ELF-1 (cell line): ENCODE measurements at regions not wholly inside any gene's neighbourhood (a gene's known extent, or its start where the extent isn't known, plus 50 kb on each side); places are given as distances from the start of the nearest gene placed in this dataset.

ENCODE experiments used
- DNase-seq: peaks from one replicate; pipeline ENCODE4 v3.0.0-alpha.2; 2016; ENCODE audit warnings: low read depth, low spot score

DNA sequence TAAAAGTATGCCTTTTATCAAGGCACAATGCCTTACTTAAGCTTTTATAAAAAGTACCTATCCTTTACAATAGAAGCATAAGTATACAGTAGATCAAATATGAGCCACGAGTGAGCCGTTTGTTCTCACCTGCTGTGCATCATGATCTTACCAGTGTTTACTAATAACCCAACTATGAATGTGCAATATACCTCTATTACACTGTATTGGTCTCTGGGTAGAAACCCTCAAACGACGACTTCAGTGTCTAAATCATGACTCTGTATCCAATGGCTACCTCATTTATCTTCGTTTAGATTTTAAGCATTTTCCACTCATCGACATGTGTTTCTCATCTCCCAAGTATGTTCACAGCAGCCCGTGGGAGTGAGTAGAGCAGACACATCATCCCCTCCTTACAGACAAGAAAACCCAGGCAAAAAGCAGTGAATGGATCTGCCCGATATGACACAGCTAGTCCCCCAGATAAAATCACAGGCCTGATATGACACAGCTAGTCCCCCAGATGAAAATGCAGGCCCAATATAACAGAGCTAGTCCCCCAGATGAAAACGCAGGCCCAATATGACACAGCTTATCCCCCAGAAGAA, 279.8 kb downstream of the TNS1 start:
- no peak for DNase-seq

DNA sequence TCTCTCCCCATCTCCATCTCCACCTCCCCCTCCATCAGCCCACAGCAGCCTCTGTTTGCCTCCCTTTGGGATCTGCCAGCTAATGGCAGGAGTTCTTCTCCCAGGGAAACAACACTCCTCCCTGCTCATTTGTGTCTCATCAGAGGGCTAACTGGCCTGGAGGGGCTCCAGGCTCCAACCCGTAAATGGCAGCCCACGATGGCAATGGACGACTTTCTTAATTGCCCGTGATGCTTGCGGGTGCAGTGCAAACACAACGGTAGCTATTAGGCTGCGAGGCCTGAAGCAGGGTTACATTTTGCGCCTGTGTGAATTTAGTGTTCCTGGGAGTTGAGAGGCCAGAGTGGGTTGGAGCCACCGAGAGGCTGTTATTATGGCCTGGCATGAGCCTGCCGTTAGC, 285.1 kb downstream of the TNS1 start:
- no peak for DNase-seq

DNA sequence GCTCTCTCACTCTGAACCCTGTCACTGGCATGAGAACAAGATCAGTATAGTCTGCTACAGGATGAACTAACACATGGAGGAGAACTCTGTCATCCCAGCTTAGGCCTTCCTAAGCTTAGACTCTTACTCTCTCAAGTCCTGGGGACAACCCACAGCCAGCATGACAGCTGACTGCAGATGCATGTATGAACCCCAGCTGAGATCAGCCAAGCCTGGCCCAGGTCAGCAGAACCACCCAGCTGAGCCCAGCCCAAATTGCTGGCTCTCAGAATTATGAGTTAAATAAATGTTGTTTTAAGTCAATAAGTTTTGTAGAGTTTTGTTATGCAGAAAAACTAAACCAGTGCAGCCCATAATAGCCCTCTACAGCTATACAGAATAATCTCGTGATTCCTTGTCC, 287.3 kb downstream of the TNS1 start:
- no peak for DNase-seq

DNA sequence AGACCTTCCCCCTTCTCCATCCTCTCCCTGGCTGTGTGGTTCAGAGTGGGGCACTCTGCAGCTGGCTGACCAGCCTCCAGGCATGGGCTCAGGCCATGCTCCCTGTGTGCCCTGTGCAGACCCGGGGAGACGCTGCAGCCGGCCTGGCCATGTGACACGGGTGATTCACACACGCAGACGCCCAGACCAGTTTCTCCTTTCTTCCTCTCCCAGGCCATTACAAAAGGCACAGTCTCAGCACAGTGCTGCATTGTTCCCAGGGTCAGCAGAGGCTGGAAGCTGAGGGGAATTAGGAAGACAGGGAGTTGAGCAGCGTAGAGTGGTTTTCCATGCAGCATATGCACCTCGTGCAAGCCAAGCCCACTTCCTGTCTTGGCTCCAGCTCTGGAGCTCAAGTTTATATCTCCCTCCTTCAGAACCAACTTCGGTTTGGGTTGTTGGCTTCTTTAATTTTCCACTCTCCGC, 288.5 kb downstream of the TNS1 start:
- peak; percentile 62 for DNase-seq

DNA sequence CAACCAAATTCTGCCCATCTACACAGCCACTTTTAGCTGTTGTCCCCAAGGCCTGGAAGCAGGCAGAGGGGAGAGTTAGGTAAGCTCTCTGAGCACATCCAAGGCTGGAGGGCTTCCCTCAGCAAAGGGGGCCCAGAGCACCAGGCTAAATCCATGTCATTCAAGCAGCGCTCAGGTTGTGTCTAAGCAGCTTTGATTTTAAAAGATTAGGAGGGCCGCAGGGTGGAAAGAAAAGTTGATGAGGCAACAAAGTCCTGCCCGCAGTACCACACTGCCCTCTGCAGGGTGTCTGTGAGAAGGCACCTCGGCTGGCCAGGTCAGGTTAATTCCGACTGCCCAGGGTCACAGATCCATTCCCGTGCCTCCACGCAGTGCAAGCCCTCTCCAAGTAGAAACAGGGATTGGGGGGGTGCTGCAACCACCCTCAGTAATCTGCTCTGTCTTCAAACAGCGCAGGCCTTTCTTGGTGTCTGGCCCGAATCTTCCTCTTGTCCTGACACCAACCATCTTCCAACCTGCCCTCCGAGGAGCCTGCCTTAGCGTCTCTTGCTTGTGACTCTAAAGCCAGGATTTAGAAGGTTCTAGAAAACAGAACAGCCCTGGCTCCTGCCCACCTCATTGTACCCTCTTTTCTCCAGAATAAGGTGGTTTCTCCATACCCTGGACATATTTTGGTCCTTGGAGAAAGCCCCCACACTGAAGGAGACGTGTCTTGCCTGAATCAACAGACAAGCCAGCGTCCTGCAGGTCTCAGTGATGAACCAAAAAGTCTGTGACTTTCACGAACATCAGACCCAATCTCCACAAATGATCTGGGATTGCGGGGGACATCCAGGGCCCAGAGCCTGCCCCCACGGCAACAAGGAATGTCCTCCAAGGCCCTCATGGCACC, 289.2 kb downstream of the TNS1 start:
- peak; percentile 95 for DNase-seq

DNA sequence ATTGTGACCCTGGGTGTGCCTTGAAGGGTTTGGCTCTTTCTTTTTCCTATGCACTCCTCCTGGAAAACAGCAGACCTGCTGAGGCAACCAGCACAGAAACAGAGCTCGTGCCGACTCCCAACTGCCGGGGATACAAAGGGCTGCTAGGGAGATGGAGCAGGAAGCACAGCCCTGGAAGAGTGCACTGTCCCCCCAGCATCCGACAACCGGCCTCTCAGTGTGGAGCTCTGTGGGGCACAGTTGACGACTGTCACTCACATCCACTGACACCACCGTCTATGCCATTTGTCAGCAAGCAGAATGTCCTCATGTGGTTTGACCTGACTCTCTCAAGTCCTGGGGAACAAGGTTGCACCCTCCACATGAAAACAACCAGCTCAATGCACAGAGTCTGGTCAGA, 290.4 kb downstream of the TNS1 start:
- DNase-seq: no peak

DNA sequence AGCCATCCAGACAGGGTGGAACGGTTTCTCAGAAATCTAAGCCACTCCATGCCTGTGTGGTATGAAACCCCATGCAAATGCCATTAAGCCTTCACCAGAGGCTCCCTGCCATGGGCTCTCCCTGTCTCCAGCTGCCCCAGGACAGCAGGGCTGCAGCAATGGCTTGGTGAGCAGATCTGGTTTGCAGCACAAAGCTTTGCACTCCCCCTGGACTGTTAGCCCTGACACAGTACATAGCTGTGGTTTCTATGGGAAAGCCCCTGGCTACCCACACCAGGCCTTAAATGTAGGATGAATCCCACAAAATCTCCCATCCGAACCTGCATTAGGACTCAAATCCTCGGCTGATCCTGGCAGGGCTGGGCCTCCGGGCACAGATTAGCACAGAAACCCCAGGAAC, 291.6 kb downstream of the TNS1 start:
- peak; percentile 28 for DNase-seq

DNA sequence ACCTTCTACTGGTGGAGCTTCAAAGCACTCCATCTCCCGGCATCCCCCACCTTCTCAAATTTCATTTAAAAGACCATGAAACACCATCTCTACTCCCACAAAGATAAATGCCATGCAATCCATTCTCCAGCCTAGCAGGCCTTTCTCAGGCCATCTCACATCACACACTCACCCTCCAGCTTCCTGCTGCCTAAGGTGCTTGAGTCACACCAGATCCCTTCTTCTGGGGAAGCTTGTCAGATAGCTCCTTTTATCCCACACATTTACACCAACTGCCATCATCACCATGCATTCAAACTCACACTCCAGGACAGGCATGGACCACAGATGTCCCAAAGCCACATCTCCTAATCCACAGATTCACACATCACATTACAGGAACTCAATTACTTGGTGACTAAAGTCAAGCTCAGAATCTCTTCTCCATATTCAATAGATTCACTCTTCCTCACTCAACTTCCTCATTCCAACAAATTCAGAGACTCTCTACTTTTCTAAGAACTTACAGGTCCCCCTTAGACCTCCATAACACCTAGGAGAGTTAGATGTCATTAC, 292.5 kb downstream of the TNS1 start:
- peak; percentile 46 for DNase-seq

DNA sequence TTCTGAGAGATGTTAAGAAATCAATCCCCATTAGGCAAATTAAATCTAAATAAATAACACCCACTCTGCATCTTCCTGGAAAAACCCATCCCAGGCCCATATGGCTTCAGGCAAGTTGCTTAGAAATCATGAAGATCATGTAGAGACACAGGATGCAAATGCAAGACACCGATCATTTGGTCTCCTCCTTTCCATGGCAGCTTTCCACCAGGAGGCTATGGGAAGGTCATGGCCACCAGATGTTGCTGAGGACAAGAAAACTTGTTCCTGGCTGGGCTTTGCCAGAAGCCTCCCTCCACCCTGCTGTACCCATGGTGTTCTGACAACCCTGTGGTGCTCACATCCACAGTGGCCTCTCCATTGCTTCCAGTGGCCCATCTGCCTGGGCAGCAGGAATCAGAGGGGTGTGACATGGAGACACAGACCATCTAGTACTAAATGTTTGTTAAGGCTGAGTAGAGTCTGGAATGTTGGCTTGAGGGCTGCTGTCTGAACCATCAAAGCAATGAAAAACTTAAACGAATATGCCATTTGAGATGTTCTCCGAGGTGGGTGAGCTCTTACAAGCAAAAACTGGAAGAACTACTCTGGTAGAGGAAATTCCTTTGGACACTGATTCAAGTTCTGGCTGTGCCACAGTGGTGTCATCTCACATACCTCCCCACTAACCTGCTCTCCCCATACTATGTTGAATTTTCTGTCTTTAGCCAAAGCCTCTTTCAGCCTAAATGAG, 293.2 kb downstream of the TNS1 start:
- DNase-seq: no peak

DNA sequence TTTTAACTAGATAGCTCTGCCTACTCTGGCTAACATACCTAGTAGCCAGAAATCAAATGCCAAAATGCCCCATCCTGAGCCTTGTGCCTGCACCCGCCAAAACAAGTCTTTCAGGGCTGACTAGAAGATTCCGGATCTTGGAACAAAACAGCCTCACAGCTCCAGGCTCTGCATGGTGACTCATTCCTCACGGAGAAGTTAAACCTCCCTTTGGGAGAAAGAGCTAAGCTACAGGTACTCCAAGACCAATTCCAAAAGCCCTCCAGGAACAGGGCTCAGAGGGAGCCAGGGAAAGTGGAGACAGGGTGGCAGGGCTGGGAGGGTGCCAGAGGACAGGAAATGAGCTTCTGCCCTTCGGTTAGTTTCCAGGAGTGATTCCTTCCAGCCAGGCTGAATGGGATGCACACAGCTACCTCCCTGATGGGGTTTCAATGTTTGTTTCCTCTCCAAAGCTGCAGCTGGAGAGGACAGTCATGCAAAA, 295.6 kb downstream of the TNS1 start:
- DNase-seq: peak; percentile 57

DNA sequence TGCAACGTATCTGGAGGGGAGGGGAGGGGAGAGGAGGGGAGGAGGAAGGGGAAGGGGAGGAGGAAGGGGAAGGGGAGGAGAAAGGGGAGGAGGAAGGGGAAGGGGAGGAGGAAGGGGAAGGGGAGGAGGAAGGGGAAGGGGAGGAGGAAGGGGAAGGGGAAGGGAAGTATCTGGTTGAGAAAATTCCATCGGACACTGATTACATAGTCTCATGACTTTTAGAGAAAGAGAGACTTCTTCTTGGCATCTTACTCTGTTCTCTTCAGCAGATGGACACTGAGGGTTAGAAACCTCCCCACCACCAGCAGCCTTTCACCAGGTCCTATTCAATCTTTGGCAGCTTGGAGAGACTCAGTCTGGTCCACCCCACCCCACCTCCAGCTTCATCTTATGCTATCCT, 296.3 kb downstream of the TNS1 start:
- no peak for DNase-seq

DNA sequence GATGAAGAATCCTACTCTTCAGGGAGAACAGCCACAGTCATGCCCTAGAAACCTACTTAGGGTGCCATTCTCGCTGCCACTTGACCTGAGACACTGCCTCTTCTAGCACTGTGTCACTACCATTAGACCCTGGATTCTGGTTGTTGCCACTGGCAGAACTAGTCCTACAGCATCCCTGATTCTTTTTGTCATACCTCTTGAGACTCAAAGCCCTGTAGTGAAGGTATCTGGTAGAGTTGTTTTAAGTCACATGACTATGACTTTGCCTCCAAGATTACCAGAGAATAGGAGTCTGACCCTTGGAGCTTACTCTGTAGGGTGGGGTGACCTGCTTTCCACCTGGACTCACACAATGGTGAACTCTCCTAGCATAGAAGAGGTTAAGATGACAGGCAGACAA, 296.7 kb downstream of the TNS1 start:
- DNase-seq: no peak

DNA sequence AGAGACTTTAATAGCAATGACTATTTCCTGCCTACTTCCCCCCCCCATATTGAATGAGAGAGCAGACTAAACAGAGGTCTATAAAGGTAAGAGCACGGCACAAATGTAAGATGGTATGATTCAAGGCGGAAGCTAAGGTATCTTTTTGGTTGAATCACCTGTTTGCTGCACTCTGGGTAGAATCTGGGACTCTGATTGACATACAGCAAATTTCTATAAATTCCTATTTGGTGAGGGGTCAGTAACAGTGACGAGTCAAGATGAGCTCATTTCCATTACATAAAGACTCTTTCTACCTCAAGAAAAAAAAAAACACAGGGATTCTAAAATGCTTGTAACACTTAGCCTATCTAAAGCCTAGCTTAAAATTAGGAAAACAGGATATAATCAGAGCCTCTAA, 297.3 kb downstream of the TNS1 start:
- DNase-seq: no peak

DNA sequence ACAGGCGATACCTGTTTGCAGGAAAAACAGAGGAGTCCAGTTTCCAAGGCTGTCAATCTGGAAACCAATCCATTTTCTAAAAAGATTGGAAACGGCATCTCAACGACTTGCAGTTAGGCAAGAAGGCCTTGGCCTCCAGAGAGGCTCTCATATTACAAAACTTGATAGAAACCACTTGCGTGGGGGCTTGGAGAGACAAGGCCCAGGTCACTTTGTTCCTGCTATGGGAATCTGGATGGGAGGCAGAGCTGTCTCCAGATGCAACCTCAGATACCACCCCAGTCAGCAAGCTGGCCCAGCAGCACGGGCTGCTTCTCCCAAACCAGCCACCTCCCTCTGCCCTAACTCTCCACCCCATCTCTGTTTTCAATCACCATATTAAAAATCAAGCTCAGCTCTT, 298.8 kb downstream of the TNS1 start:
- DNase-seq: no peak

DNA sequence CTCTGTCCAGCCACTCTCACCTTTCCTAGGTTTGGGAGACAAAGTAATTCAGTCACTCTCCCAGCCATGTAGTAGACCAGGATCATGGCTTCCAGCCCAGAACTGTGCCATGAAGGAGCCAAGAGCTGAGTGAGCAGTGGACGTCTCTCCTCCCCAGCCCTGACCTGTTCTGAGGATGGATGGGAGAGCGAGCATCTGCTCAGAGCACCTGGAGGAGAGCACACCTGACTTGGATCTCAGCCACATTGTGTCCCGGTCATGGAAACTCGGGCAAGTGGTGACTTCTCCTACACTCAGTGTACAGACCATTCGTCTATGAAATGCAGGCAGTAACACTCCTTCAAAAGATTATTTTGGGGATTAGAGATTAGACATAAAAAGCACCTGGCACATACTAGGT, 299.7 kb downstream of the TNS1 start:
- DNase-seq: no peak

DNA sequence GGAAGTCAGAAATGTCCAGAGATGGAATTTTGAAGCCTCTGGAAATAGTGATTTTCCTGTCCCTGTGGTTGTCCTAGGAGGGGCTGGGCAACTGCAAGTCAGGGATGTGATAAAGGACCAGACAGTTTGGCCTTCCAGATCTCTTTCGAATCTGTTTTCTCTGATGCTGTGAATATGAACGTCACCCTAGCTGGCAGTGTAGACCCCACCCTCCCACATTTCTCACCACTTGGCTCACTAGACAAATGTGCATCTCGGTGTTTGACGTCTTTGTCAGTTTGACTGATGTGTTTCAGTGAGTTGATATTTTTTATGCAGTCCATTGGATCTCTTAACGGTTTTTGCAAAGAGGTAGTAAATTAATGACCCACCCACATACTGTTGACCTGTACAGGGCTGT, 301.2 kb downstream of the TNS1 start:
- no peak for DNase-seq

DNA sequence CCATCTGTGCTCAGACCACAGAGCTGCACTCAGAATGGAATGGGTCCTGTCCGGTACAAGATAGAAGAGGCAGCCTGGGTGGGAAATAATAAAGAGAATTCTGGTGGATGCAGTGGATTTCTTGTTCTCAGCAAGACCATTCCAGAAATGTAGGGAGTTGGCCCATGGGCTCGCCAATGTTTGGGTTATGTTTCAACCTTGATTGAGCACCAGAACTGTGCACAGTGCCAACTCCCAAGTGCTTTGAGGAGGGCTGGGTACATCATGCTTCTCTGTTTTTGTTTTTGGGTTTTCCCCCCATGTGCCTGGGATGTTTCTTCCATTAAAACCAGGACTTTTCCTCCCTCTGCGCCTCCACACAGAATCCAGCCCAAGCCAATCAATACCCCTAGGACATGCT, 304.1 kb downstream of the TNS1 start:
- DNase-seq: no peak

DNA sequence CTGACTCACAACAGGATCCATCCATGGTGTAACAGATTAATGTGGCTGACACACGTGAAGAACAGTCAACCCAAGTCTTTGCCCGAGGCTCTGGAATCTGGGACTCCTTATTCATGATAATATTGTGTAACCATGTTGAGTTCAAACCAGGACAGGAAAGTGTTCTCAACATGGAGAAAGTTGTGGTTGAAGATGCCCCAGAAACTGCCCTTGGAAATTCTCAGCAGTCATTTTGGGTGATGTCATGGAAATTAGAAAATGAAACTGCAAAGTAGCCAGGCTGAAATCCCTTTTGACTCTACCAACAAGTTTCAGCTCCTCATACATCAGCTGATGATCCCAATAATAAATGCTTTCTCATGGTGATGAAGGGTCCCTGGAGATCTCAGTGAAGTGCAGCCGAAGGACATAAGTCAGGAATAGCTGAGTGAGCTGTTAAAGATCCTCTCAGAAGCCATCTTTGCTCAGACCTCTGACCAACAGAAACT, 307.7 kb downstream of the TNS1 start:
- no peak for DNase-seq

DNA sequence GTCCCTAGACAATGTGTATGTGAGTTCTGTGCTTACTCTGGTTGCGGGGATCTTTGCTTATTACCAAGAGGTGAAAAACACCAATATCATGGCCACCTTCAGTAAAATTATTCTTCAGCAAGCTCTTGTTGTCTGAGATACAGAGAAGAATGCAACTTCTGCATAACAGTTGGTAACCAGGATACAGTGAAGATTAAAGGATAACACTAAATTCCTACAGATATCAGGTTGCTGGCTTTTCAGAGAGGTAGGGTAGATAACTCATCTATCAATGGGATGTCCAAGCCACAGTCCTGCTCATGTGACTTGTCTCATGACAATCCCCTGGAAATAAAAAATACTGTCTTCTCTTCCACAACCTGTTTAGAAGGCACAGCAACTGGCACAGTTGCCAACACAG, 308.5 kb downstream of the TNS1 start:
- DNase-seq: no peak

DNA sequence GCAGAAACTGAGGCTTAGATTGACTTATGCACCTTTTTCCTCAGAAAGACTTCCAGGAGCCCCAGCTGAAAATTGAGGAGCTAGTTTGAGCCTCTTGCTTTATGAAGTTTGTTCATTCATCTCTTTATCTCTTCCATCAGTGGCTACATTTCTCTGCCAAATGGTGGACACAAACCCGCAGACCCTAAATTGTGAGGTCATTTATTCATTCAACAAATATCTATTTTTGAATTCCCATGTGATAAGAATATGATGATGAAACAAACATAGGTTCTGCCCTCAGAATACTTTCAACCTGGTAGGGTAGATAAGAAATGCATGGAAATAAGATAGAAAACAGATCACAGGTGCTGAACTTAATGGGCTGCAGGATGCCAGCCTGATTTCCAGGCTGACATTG, 309.4 kb downstream of the TNS1 start:
- DNase-seq: no peak

DNA sequence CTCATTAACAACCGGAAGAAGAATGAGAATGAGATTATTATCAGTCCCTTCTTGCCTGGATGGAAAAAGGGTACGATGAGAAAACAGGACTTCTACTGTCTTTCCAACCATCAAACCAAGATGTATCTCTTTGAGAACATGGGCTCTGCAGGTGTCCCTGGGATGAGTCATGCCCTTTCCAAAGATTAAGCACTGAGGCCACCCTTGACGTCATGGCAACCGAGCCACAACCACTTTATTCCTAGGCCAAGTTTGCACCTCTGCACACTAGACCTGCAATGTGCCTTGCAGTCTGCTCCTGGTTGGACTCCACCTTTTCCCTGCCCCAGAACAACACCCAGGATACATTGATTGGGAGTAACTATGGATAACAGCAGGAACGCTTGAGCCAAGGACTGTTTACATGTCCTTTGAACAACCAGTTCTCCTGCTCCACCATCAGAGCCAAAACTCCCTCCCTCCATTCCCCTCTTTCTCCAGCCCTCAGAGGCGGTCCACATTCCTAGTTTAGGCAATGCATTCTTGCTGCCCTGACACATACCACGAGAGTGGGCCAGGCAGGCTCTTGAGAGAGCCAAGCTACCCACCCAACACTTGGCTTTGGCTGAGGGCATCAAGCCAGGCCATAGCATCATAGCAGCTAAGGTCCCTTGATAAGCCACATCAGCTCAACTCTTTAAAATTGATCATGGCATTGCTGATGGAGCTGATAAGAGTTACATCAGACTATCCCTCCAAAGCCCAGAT, 310.7 kb downstream of the TNS1 start:
- DNase-seq: peak; percentile 18
